ENCODE measurements at regions not wholly inside any gene's neighbourhood (a gene's known extent, or its start where the extent isn't known, plus 50 kb on each side); places are given as distances from the start of the nearest gene placed in this dataset.

GRCh38 chr1:212213784-212214183, 71.4 kb upstream of the PPP2R5A start (continued):
- TF ChIP-seq NR2C1 (IDR thresholded peaks at IDR 0.05): no peak
- TF ChIP-seq NR2C1 (tag; IDR thresholded peaks at IDR 0.05): 0 out of 2 replicates have a peak, but pooled peaks have one; percentile 11
- peak; percentile 67 to 76; a peak in 3 of 4 replicates for TF ChIP-seq KDM1A (IDR thresholded peaks at IDR 0.05)
- no peak for TF ChIP-seq MNT (conservative IDR thresholded peaks at IDR 0.05)
- no peak for TF ChIP-seq ZNF124 (CRISPR knock-in tag; IDR thresholded peaks at IDR 0.05)
- no peak for TF ChIP-seq MYNN (IDR thresholded peaks at IDR 0.05)
- no peak for TF ChIP-seq MYNN (CRISPR knock-in tag; IDR thresholded peaks at IDR 0.05)
- no peak for TF ChIP-seq ETV5 (CRISPR knock-in tag; IDR thresholded peaks at IDR 0.05; ENCODE audit: low read depth)
- TF ChIP-seq HNRNPH1 (optimal IDR thresholded peaks at IDR 0.05; ENCODE audit: low read depth, low read length): no peak
- TF ChIP-seq SPI1 (IDR thresholded peaks at IDR 0.05; ENCODE audit: borderline replicate concordance, low read depth, low read length): no peak
- TF ChIP-seq ZBTB8A (IDR thresholded peaks at IDR 0.05; ENCODE audit: partially characterized antibody): no peak
- no peak for TF ChIP-seq POLR2A (conservative IDR thresholded peaks at IDR 0.05)
- no peak for TF ChIP-seq ZSCAN29 (IDR thresholded peaks at IDR 0.05)
- TF ChIP-seq SMAD4 (CRISPR knock-in tag; conservative IDR thresholded peaks at IDR 0.05): peak; percentile 84
- TF ChIP-seq SIN3B (IDR thresholded peaks at IDR 0.05; ENCODE audit: low read depth): no peak
- TF ChIP-seq ARID1B (IDR thresholded peaks at IDR 0.05): no peak
- TF ChIP-seq ZNF431 (CRISPR knock-in tag; IDR thresholded peaks at IDR 0.05): no peak
- no peak for TF ChIP-seq TSC22D4 (tag; IDR thresholded peaks at IDR 0.05)
- TF ChIP-seq SAP30 (IDR thresholded peaks at IDR 0.05; ENCODE audit: borderline replicate concordance, insufficient read depth, low read depth, low read length, poor library complexity, severe bottlenecking): no peak
- no peak for TF ChIP-seq KLF16 (IDR thresholded peaks at IDR 0.05)
- no peak for TF ChIP-seq PHB2 (IDR thresholded peaks at IDR 0.05; ENCODE audit: low read depth)
- TF ChIP-seq RCOR1 (IDR thresholded peaks at IDR 0.05; ENCODE audit: borderline replicate concordance in 1 of 2, low read depth in 2 of 2, low read length in 2 of 2): peak in 1 of 2 experiments; percentile 39; a peak in 1 of 4 replicates
- TF ChIP-seq TAF1 (IDR thresholded peaks at IDR 0.05; ENCODE audit: control insufficient read depth, extremely low read depth, insufficient read depth, low read length, severe bottlenecking): no peak
- peak in 1 of 2 experiments; percentile 39; a peak in 1 of 4 replicates for TF ChIP-seq HDAC1 (IDR thresholded peaks at IDR 0.05)
- TF ChIP-seq SMARCC2 (IDR thresholded peaks at IDR 0.05; ENCODE audit: low read depth): no peak
- TF ChIP-seq ZNF408 (CRISPR knock-in tag; IDR thresholded peaks at IDR 0.05; ENCODE audit: low read depth): no peak
- TF ChIP-seq POLR2B (IDR thresholded peaks at IDR 0.05; ENCODE audit: low read depth, partially characterized antibody): no peak
- no peak for TF ChIP-seq C11orf30 (IDR thresholded peaks at IDR 0.05; ENCODE audit: low read depth)
- no peak for TF ChIP-seq CSDE1 (IDR thresholded peaks at IDR 0.05)
- TF ChIP-seq RNF219 (CRISPR knock-in tag; IDR thresholded peaks at IDR 0.05): no peak
- no peak for TF ChIP-seq EWSR1 (IDR thresholded peaks at IDR 0.05; ENCODE audit: borderline replicate concordance, low read depth, partially characterized antibody)
